EH (cell line): ENCODE measurements at regions not wholly inside any gene's neighbourhood (a gene's known extent, or its start where the extent isn't known, plus 50 kb on each side); places are given as distances from the start of the nearest gene placed in this dataset.

ENCODE experiments used
- DNase-seq: peaks from one replicate; pipeline ENCODE4 v3.0.0-alpha.2; 2015; ENCODE audit warnings: low read depth

GRCh38 chr1:43065616-43066399, 106.3 kb downstream of the EBNA1BP2 start:
- no peak for DNase-seq

- DNase-seq = no peak
Measured at GRCh38 chr1:43065191-43065590, 106.5 kb upstream of the SLC2A1 start.

GRCh38 chr1:43063394-43064219, 104.9 kb upstream of the SLC2A1 start:
- DNase-seq = no peak

GRCh38 chr1:43062527-43063095, 103.9 kb upstream of the SLC2A1 start:
- no peak for DNase-seq

GRCh38 chr1:43061757-43062156, 103.1 kb upstream of the SLC2A1 start:
- DNase-seq = no peak

GRCh38 chr1:43059640-43060574, 101.2 kb upstream of the SLC2A1 start:
- DNase-seq = peak; percentile 77

- peak; percentile 68 for DNase-seq
Measured at GRCh38 chr1:43058545-43059360, 100.1 kb upstream of the SLC2A1 start.

- DNase-seq = no peak
Measured at GRCh38 chr1:43058056-43058455, 99.4 kb upstream of the SLC2A1 start.

GRCh38 chr1:43057567-43057966, 98.9 kb upstream of the SLC2A1 start:
- DNase-seq = no peak

- peak; percentile 59 for DNase-seq
Measured at GRCh38 chr1:43056981-43057391, 98.3 kb upstream of the SLC2A1 start.

- no peak for DNase-seq
Measured at GRCh38 chr1:43056460-43056859, 97.8 kb upstream of the SLC2A1 start.

- DNase-seq = peak; percentile 66
Measured at GRCh38 chr1:43054961-43055360, 96.3 kb upstream of the SLC2A1 start.

- DNase-seq = peak; percentile 42
Measured at GRCh38 chr1:43052786-43053439, 94.2 kb upstream of the SLC2A1 start.

GRCh38 chr1:43052322-43052721, 93.7 kb upstream of the SLC2A1 start:
- DNase-seq = no peak

- peak; percentile 66 for DNase-seq
Measured at GRCh38 chr1:43049481-43049880, 90.8 kb upstream of the SLC2A1 start.

- no peak for DNase-seq
Measured at GRCh38 chr1:43048601-43049011, 89.9 kb upstream of the SLC2A1 start.

GRCh38 chr1:43047135-43047534, 88.5 kb upstream of the SLC2A1 start:
- DNase-seq = no peak

- DNase-seq = no peak
Measured at GRCh38 chr1:43044572-43045361, 86.1 kb upstream of the SLC2A1 start.

GRCh38 chr1:43043695-43044094, 85.0 kb upstream of the SLC2A1 start:
- DNase-seq = peak; percentile 19
